ENCODE measurements at regions not wholly inside any gene's neighbourhood (a gene's known extent, or its start where the extent isn't known, plus 50 kb on each side); places are given as distances from the start of the nearest gene placed in this dataset.
"Not testable (repeated sequence)": the region's sequence is repeated elsewhere in the genome, so short reads cannot be mapped to it uniquely, and the experiment has no call there.

DNA sequence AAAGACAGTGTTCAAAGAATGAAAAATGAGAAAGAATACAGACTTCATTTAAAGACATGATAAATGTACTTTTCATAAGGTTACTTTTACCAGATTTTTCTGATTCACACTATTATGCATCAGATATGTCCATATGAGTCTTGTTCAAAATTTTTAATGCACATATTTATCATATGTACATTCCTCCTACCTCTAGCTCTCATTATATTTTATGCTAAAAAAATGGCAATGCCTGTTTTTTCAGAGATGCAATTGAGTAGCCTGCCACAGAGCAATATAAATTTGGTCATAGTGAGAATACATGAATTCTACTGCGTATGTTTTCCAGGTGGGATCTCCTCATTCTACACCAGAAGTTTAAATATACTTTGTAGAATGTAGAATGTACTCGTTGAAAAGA lies 807.0 kb upstream of the SLITRK6 start:
- H3K36me3 ChIP-seq: no peaks in the 10 kb centered on the region
- no peaks in the 10 kb centered on the region for H3K27me3 ChIP-seq
- DNase-seq: no peak
- no peak for TF ChIP-seq POLR2A (IDR thresholded peaks at IDR 0.05)
- no peak overlapping the region for H3K27ac ChIP-seq
- no peaks in the 10 kb centered on the region for H3K4me1 ChIP-seq
- no peak overlapping the region for H3K4me3 ChIP-seq
- H3K9me3 ChIP-seq: no peaks in the 10 kb centered on the region

DNA sequence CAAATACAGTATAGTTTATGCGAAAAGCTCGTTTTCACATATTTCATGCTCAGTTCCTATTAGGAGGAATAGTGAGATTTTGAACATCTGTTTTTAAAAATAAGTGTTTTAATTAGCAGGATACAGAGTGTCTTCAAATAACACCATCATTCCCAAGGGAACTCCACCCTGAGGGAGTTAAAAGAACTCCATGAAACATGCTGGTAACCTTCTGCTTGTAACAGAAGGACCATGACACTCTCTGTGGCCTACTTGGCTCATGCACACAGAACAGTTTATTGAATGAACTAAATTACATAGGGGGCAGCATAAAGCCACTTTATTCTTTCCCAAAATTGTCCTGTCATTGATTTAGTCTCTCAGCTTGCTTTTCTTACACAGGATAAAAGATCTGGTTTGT lies 809.5 kb upstream of the SLITRK6 start:
- TF ChIP-seq, protein P1, sequence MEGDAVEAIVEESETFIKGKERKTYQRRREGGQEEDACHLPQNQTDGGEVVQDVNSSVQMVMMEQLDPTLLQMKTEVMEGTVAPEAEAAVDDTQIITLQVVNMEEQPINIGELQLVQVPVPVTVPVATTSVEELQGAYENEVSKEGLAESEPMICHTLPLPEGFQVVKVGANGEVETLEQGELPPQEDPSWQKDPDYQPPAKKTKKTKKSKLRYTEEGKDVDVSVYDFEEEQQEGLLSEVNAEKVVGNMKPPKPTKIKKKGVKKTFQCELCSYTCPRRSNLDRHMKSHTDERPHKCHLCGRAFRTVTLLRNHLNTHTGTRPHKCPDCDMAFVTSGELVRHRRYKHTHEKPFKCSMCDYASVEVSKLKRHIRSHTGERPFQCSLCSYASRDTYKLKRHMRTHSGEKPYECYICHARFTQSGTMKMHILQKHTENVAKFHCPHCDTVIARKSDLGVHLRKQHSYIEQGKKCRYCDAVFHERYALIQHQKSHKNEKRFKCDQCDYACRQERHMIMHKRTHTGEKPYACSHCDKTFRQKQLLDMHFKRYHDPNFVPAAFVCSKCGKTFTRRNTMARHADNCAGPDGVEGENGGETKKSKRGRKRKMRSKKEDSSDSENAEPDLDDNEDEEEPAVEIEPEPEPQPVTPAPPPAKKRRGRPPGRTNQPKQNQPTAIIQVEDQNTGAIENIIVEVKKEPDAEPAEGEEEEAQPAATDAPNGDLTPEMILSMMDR (IDR thresholded peaks at IDR 0.05): no peak
- no peak for TF ChIP-seq POLR2A (IDR thresholded peaks at IDR 0.05)
- Histone ChIP-seq H3K9me3 (no peaks in the 10 kb centered on the region), H3K27ac (no peak overlapping the region), H3K4me3 (no peak overlapping the region), H3K27me3 (no peaks in the 10 kb centered on the region), H3K4me1 (no peaks in the 10 kb centered on the region), H3K36me3 (no peaks in the 10 kb centered on the region)
- DNase-seq: no peak

DNA sequence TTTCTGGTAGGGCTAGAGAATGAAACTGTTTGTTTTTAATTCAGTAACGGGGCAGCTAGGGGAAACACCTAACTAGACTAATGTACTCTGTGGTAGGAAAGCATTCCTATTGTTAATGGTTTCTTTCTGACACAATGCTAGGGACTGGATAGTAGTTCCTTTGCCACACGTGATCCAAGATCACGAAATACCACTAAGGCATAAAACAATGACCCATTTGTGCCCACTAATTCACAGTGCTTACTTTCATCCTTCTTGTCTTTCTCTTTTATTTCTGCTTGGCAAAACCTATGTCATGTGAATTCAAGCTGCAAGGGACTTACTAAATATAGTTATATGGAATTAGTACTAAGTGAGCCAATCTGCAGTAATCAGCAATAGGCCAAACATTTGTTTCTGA lies 834.1 kb upstream of the SLITRK6 start:
- Histone ChIP-seq H3K27me3 (no peaks in the 10 kb centered on the region), H3K4me3 (no peak overlapping the region), H3K36me3 (no peaks in the 10 kb centered on the region), H3K27ac (no peak overlapping the region), H3K4me1 (no peaks in the 10 kb centered on the region), H3K9me3 (no peaks in the 10 kb centered on the region)
- DNase-seq: no peak
- no peak for TF ChIP-seq POLR2A (IDR thresholded peaks at IDR 0.05)
- TF ChIP-seq, protein P1 (IDR thresholded peaks at IDR 0.05): no peak

DNA sequence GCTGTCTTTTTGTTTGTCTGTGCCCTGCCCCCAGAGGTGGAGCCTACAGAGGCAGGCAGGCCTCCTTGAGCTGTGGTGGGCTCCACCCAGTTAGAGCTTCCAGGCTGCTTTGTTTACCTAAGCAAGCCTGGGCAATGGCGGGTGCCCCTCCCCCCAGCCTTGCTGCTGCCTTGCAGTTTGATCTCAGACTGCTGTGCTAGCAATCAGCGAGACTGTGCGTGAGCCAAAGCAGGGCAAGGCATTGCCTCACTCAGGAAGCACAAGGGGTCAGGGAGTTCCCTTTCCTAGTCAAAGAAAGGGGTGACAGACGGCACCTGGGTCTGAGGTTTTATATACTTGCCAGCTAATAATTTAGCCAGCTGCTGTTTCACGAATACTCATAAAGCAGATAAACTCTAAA lies 852.0 kb upstream of the SLITRK6 start:
- not testable (repeated sequence) for H3K36me3 ChIP-seq

DNA sequence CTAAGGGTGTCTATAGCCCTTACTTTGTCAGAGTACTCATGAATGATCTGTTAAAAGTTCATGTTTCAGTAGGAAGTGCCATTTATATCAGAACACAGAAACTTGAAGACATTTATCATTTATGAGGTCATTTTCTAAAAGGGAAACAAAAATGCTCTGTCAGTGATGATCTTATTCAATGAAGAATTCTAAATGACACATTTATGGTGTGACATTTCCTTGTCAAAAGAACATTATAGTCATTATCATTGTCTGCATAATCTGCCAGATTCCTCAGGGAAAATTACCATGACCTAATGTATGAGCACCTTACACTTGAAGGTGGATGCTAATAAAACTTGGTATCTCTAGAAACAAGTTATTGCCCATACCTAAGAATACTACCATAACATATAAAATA lies 853.8 kb upstream of the SLITRK6 start:
- H3K9me3 ChIP-seq: no peaks in the 10 kb centered on the region
- TF ChIP-seq POLR2A (IDR thresholded peaks at IDR 0.05): no peak
- TF ChIP-seq, protein P1 (IDR thresholded peaks at IDR 0.05): no peak
- no peak overlapping the region for H3K4me3 ChIP-seq
- no peak overlapping the region for H3K27ac ChIP-seq
- no peaks in the 10 kb centered on the region for H3K4me1 ChIP-seq
- no peaks in the 10 kb centered on the region for H3K27me3 ChIP-seq
- no peaks in the 10 kb centered on the region for H3K36me3 ChIP-seq
- DNase-seq: no peak

More for the DNA sequence above, 852.0 kb upstream of the SLITRK6 start:
- not testable (repeated sequence) for H3K9me3 ChIP-seq, H3K27me3 ChIP-seq, DNase-seq, H3K4me3 ChIP-seq, H3K27ac ChIP-seq, H3K4me1 ChIP-seq

DNA sequence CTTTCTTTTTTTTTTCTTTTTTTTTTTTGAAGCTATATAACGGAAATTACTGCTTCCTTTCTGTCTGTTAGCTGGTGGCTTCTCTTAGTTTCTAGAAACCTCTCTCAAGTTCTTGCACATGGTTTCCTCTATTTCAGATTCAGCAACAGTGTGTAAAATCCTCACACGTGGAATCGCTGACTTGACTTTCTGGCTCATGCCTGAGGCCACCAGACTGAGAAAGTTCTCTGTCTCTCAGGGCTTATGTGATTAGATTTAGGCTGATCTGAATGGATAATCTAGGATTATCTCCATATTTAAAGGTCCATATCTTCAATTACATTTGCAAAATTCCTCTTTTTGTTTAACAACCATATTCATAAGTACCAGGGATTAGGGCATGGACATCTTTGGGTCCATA lies 856.3 kb upstream of the SLITRK6 start:
- Histone ChIP-seq H3K27ac (no peak overlapping the region), H3K27me3 (no peaks in the 10 kb centered on the region), H3K36me3 (no peaks in the 10 kb centered on the region), H3K4me1 (no peaks in the 10 kb centered on the region), H3K4me3 (no peak overlapping the region), H3K9me3 (no peaks in the 10 kb centered on the region)
- no peak for TF ChIP-seq POLR2A (IDR thresholded peaks at IDR 0.05)
- TF ChIP-seq, protein P1 (IDR thresholded peaks at IDR 0.05): no peak
- no peak for DNase-seq

DNA sequence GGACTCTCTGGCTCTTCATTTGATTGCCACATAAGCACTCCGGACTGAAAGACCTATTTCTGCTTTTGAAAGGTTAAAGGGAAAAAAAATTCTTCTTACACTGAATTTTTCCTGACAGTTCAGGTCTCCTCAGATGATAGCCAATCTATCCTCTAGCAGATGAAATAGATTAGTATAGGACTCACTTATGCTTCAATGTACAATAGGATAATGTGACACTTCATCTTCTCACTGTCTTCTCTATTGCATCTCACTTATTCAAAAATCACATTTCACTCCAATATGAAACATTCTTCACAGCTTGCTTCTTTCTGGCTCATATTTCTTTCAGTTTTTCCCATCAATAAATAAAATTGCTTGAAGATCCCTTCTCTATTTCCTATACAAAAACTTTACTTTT lies 860.9 kb upstream of the SLITRK6 start:
- no peak overlapping the region for H3K27ac ChIP-seq
- no peaks in the 10 kb centered on the region for H3K9me3 ChIP-seq
- DNase-seq: no peak
- no peaks in the 10 kb centered on the region for H3K36me3 ChIP-seq
- H3K27me3 ChIP-seq: no peaks in the 10 kb centered on the region
- no peak for TF ChIP-seq POLR2A (IDR thresholded peaks at IDR 0.05)
- H3K4me1 ChIP-seq: no peaks in the 10 kb centered on the region
- no peak overlapping the region for H3K4me3 ChIP-seq
